Endodermal cell (in vitro differentiated cells): ENCODE measurements at regions not wholly inside any gene's neighbourhood (a gene's known extent, or its start where the extent isn't known, plus 50 kb on each side); places are given as distances from the start of the nearest gene placed in this dataset.

Source experiments
- DNase-seq: peaks from one replicate; pipeline ENCODE4 v3.0.0-alpha.2; 2017
- H3K27ac ChIP-seq: 2 replicates; pipeline ENCODE4 v1.5.1; 2013; ENCODE audit warnings: mild to moderate bottlenecking, low read depth, low read length, moderate library complexity
- H3K27me3 ChIP-seq: 2 replicates; pipeline ENCODE4 v1.6.1; 2013; ENCODE audit warnings: mild to moderate bottlenecking, low read length, moderate library complexity; ENCODE audit not compliant: insufficient read depth, control insufficient read depth, poor library complexity, severe bottlenecking
- H3K36me3 ChIP-seq: 2 replicates; pipeline ENCODE4 v1.7.0; 2013; ENCODE audit warnings: mild to moderate bottlenecking, low read length, moderate library complexity; ENCODE audit not compliant: control insufficient read depth, insufficient read depth
- H3K4me1 ChIP-seq: one replicate; pipeline ENCODE4 v1.7.0; 2013; ENCODE audit warnings: low read length; ENCODE audit not compliant: control insufficient read depth, insufficient read depth
- H3K4me3 ChIP-seq: 2 replicates; pipeline ENCODE4 v1.5.1; 2013; ENCODE audit warnings: mild to moderate bottlenecking, low read length, moderate library complexity
- H3K9ac ChIP-seq: 2 replicates; pipeline ENCODE4 v1.6.1; 2013; ENCODE audit warnings: mild to moderate bottlenecking, low read length, moderate library complexity; ENCODE audit not compliant: poor library complexity, severe bottlenecking; ENCODE audit errors: extremely low read depth
- H3K9me3 ChIP-seq: 2 replicates; pipeline ENCODE4 v1.6.1; 2013; ENCODE audit warnings: mild to moderate bottlenecking, low read length, moderate library complexity; ENCODE audit not compliant: control insufficient read depth
- H3K27ac Mint-ChIP-seq: 2 replicates; pipeline ENCODE4 v1.8.0; 2020; ENCODE audit warnings: mixed read lengths
- H3K27me3 Mint-ChIP-seq: 2 replicates; pipeline ENCODE4 v1.8.0; 2021; ENCODE audit warnings: mild to moderate bottlenecking, mixed read lengths; ENCODE audit not compliant: insufficient read depth
- H3K36me3 Mint-ChIP-seq: 2 replicates; pipeline ENCODE4 v1.8.0; 2020; ENCODE audit warnings: low read depth, mixed read lengths
- H3K4me1 Mint-ChIP-seq: 2 replicates; pipeline ENCODE4 v1.8.0; 2020; ENCODE audit warnings: mixed read lengths
- H3K4me3 Mint-ChIP-seq: 2 replicates; pipeline ENCODE4 v1.8.0; 2020; ENCODE audit warnings: mild to moderate bottlenecking, moderate library complexity, mixed read lengths
- H3K9me3 Mint-ChIP-seq: 2 replicates; pipeline ENCODE4 v1.8.0; 2020; ENCODE audit warnings: mild to moderate bottlenecking, mixed read lengths
- CTCF ChIP-seq: fragments of 200-600 bp; sonication (generic); conservative IDR thresholded peaks from 2 replicates; pipeline ENCODE4 v1.5.0; 2021; ENCODE audit warnings: antibody characterized with exemption, mild to moderate bottlenecking
- WGBS, 2 experiments: methylation state at CpG; one replicate each; pipeline versions ENCODE4 v1.1.5 to v1.1.7; 2013; ENCODE audit warnings: missing lambda C conversion rate in 2 of 2, mixed read lengths in 1 of 2; ENCODE audit not compliant: insufficient coverage in 1 of 2, insufficient read length in 1 of 2; 5-methylcytosine and 5-hydroxymethylcytosine counted together

- 90% methylated on average over 2 to 6 of the region's 6 CpGs for WGBS, 2 experiments
- H3K27ac ChIP-seq: no peak overlapping the region
Measured at GRCh38 chr7:35987016-35987415, 166.0 kb upstream of the EEPD1 start.

DNA sequence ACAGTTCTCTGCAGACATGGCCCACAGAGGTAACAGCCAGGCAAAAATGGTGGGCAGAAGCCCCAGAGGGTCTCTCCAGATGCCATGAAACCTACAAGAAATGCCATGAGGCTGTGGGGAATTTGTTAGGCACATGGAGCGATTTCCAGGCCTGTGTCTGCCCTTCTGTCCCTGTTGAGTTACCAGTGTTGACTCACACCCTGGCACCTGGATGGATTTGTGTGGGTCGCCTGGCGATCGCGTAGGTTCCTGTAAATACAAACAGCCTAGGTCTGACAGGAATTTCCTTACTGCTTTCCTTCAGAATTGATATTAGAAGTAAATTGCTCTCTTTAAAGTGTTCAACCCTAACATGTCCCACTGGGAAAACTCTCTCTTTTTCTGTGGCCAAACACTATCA is 164.9 kb upstream of the EEPD1 start:
- no peak overlapping the region for H3K27ac Mint-ChIP-seq
- no peak overlapping the region for H3K27ac ChIP-seq
- H3K4me3 ChIP-seq: no peak overlapping the region
- no peak for TF ChIP-seq CTCF
- no peaks in the 10 kb centered on the region for H3K4me1 ChIP-seq
- H3K27me3 ChIP-seq: no peaks in the 10 kb centered on the region
- H3K27me3 Mint-ChIP-seq: no peaks in the 10 kb centered on the region
- no peak overlapping the region for H3K4me3 Mint-ChIP-seq
- no peaks in the 10 kb centered on the region for H3K36me3 ChIP-seq
- DNase-seq: no peak
- no peak overlapping the region for H3K9ac ChIP-seq
- peaks cover 4% of the 10 kb centered on the region for H3K4me1 Mint-ChIP-seq
- 89 to 96% methylated on average over 1 to 5 of the region's 5 CpGs for WGBS, 2 experiments
- H3K9me3 ChIP-seq: no peaks in the 10 kb centered on the region
- H3K36me3 Mint-ChIP-seq: no peaks in the 10 kb centered on the region
- H3K9me3 Mint-ChIP-seq: no peaks in the 10 kb centered on the region

More at GRCh38 chr7:35987016-35987415, 166.0 kb upstream of the EEPD1 start:
- Histone ChIP-seq H3K4me3 (no peak overlapping the region), H3K9ac (no peak overlapping the region), H3K36me3 (no peaks in the 10 kb centered on the region), H3K27me3 (no peaks in the 10 kb centered on the region), H3K4me1 (no peaks in the 10 kb centered on the region), H3K9me3 (no peaks in the 10 kb centered on the region)
- H3K4me1 Mint-ChIP-seq: peaks cover 4% of the 10 kb centered on the region
- no peak overlapping the region for H3K27ac Mint-ChIP-seq
- TF ChIP-seq CTCF: no peak
- no peaks in the 10 kb centered on the region for H3K27me3 Mint-ChIP-seq
- no peak overlapping the region for H3K4me3 Mint-ChIP-seq
- no peak for DNase-seq
- H3K9me3 Mint-ChIP-seq: no peaks in the 10 kb centered on the region
- no peaks in the 10 kb centered on the region for H3K36me3 Mint-ChIP-seq

DNA sequence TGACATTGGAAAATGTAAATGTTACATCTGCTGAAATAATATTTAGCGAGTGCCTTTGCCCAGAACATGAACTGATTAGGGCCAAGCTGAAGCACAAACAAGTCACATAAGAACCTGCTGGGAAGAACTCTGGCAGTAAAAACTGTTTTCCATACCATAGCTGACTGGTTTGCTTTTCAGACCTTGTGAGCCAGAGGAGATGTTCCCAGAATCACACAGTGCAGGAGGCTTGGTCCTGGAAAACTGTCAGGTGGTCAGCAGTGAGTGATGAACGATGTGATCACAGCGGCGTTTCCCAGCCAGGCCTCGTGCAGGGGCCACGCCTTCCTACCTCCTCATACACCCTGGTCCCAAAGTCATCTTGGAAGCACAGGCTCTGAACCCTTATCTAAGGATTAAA is 164.2 kb upstream of the EEPD1 start:
- no peak for TF ChIP-seq CTCF
- Histone ChIP-seq H3K27me3 (no peaks in the 10 kb centered on the region), H3K4me3 (no peak overlapping the region), H3K9ac (no peak overlapping the region), H3K27ac (no peak overlapping the region), H3K9me3 (no peaks in the 10 kb centered on the region), H3K36me3 (no peaks in the 10 kb centered on the region), H3K4me1 (no peaks in the 10 kb centered on the region)
- WGBS, 2 experiments: 72 to 90% methylated on average over 6 of the region's 6 CpGs
- Mint-ChIP-seq H3K27me3 (no peaks in the 10 kb centered on the region), H3K4me1 (peaks cover 4% of the 10 kb centered on the region), H3K27ac (no peak overlapping the region), H3K4me3 (no peak overlapping the region), H3K36me3 (no peaks in the 10 kb centered on the region), H3K9me3 (no peaks in the 10 kb centered on the region)
- no peak for DNase-seq
